ENCODE measurements at regions not wholly inside any gene's neighbourhood (a gene's known extent, or its start where the extent isn't known, plus 50 kb on each side); places are given as distances from the start of the nearest gene placed in this dataset.

DNA sequence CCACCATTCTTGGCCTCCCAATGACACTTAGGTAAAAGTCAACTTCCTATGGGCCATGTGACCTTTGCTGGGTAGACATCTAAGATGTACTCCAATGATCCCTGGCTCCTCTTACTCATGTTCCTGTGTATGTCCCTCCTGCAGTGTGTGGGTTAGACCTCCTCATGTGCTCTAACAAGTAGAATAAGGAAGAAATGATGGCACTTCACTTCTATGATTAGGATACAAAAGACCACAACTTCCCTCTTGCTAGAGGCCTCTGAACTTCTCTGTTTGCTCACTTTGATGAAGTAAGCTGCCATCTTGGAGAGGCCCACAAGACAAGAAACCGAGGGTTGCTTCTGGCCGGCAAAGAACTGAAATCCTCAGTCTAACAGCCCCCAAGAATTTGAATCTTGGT lies 131.8 kb downstream of the TAF11L14 start:
- TF ChIP-seq JUN (CRISPR knock-in tag; IDR thresholded peaks at IDR 0.05) (no peak), NR2F6 (IDR thresholded peaks at IDR 0.05) (no peak), NR2F6 (CRISPR knock-in tag; IDR thresholded peaks at IDR 0.05) (no peak), ELF4 (CRISPR knock-in tag; IDR thresholded peaks at IDR 0.05; ENCODE audit: borderline replicate concordance) (no peak), EP300 (IDR thresholded peaks at IDR 0.05; ENCODE audit: low read depth in 2 of 2, low read length in 2 of 2) (no peak), EP300 (CRISPR knock-in tag; IDR thresholded peaks at IDR 0.05; ENCODE audit: borderline replicate concordance) (no peak), TEAD2 (CRISPR knock-in tag; IDR thresholded peaks at IDR 0.05) (no peak), TCF7L2 (IDR thresholded peaks at IDR 0.05; ENCODE audit: low read depth, low read length) (no peak), SAP130 (CRISPR knock-in tag; IDR thresholded peaks at IDR 0.05; ENCODE audit: low read depth) (no peak)
- TF ChIP-seq, protein P1, sequence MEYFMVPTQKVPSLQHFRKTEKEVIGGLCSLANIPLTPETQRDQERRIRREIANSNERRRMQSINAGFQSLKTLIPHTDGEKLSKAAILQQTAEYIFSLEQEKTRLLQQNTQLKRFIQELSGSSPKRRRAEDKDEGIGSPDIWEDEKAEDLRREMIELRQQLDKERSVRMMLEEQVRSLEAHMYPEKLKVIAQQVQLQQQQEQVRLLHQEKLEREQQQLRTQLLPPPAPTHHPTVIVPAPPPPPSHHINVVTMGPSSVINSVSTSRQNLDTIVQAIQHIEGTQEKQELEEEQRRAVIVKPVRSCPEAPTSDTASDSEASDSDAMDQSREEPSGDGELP (IDR thresholded peaks at IDR 0.05; ENCODE audit: borderline replicate concordance, low read depth), result no peak

All from HepG2 (cell line).